ENCODE measurements at regions not wholly inside any gene's neighbourhood (a gene's known extent, or its start where the extent isn't known, plus 50 kb on each side); places are given as distances from the start of the nearest gene placed in this dataset.

DNA sequence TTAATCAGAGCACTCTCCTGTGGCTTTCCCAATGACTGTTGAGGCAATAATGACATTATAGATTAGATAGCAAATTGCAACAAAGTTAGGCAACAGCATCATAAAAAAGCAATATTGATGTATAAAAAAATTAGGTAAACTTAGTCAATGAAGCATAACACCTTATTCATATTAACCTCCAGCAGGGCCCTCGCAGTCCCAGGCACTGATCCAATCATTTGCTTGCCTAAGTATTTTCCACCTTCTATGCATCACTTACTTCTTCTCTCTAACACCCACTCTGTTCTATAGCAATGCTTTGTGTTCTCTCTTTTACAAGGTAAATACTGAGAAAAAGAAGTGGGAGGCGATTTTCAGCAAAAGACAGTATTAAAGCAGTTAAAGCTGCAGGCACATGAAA is 833.5 kb upstream of the ADGRL3 start:
- Mint-ChIP-seq H3K4me1 (ENCODE audit: unreplicated experiment) (peaks cover 5% of the 10 kb centered on the region), H3K27me3 (no peaks in the 10 kb centered on the region), H3K27ac (no peak overlapping the region), H3K9me3 (no peaks in the 10 kb centered on the region), H3K36me3 (no peaks in the 10 kb centered on the region), H3K4me3 (no peak overlapping the region)
- DNase-seq (ENCODE audit: extremely low spot score, unreplicated experiment): no peak
- TF ChIP-seq, protein P1, sequence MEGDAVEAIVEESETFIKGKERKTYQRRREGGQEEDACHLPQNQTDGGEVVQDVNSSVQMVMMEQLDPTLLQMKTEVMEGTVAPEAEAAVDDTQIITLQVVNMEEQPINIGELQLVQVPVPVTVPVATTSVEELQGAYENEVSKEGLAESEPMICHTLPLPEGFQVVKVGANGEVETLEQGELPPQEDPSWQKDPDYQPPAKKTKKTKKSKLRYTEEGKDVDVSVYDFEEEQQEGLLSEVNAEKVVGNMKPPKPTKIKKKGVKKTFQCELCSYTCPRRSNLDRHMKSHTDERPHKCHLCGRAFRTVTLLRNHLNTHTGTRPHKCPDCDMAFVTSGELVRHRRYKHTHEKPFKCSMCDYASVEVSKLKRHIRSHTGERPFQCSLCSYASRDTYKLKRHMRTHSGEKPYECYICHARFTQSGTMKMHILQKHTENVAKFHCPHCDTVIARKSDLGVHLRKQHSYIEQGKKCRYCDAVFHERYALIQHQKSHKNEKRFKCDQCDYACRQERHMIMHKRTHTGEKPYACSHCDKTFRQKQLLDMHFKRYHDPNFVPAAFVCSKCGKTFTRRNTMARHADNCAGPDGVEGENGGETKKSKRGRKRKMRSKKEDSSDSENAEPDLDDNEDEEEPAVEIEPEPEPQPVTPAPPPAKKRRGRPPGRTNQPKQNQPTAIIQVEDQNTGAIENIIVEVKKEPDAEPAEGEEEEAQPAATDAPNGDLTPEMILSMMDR (conservative IDR thresholded peaks at IDR 0.05): no peak

DNA sequence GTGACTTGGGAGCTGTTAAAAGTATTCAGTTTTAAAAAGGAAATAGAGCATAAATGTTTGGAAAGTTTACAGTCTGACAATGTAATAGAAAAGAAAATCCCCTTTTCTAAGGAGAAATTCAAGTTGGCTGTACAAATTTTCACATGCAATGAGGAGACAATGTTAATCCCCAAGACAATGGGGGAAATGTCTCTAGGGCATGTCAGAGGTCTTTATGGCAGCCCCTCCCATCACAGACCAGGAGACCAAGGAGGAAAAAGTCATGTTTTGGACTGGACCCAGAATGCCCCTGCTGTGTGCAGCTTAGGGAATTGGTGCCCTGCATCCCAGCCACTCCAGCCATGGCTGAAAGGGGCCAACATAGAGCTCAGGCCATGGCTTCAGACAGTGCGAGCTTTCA is 831.1 kb upstream of the ADGRL3 start:
- Mint-ChIP-seq H3K27ac (no peak overlapping the region), H3K4me1 (ENCODE audit: unreplicated experiment) (peaks cover 5% of the 10 kb centered on the region), H3K36me3 (no peaks in the 10 kb centered on the region), H3K4me3 (no peak overlapping the region), H3K27me3 (no peaks in the 10 kb centered on the region), H3K9me3 (no peaks in the 10 kb centered on the region)
- TF ChIP-seq, protein P1 (conservative IDR thresholded peaks at IDR 0.05): no peak
- no peak for DNase-seq (ENCODE audit: extremely low spot score, unreplicated experiment)

DNA sequence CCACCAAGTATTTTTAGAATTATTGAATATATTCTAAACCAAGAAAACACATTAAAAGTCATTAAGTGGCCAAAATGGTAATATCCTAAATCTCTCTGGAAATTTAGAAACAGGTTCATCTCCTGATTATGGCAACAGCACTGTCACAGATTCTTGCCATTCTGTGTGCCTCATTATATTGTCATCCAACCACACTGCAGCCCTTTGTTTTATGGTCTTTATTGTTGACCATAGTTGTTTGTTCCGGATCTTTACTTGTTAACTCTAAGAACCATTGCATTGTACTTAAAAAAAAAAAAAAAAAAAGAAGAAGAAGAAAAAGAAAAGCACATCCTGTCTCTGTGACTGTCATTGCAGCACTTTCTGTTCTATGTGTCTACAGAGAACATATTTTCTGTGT is 822.1 kb upstream of the ADGRL3 start:
- Mint-ChIP-seq H3K27ac (no peak overlapping the region), H3K4me1 (ENCODE audit: unreplicated experiment) (no peaks in the 10 kb centered on the region), H3K27me3 (no peaks in the 10 kb centered on the region), H3K4me3 (no peak overlapping the region), H3K36me3 (no peaks in the 10 kb centered on the region), H3K9me3 (no peaks in the 10 kb centered on the region)
- DNase-seq (ENCODE audit: extremely low spot score, unreplicated experiment): no peak
- TF ChIP-seq, protein P1 (conservative IDR thresholded peaks at IDR 0.05): no peak

DNA sequence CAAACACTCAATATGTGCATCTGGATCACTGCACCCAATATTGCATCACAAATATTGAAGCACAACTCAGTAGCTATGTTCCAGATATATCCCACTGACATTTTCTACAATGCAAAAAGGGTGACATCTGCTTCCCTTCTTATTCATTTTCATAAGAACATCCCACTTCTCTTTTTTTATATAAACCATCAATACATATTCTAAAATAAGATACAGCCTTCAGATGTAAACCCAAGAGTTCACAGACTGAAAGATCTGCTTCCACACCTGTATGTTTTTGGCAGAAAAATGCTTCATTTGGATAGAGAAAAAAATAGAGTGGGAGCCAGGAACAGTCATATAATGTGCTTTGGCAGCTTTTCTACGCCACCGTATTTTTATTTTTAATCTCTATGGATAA is 815.6 kb upstream of the ADGRL3 start:
- no peak overlapping the region for H3K4me3 Mint-ChIP-seq
- H3K27me3 Mint-ChIP-seq: no peaks in the 10 kb centered on the region
- H3K27ac Mint-ChIP-seq: no peak overlapping the region
- H3K36me3 Mint-ChIP-seq: no peaks in the 10 kb centered on the region
- TF ChIP-seq, protein P1 (conservative IDR thresholded peaks at IDR 0.05): no peak
- no peaks in the 10 kb centered on the region for H3K4me1 Mint-ChIP-seq (ENCODE audit: unreplicated experiment)
- no peaks in the 10 kb centered on the region for H3K9me3 Mint-ChIP-seq
- no peak for DNase-seq (ENCODE audit: extremely low spot score, unreplicated experiment)

DNA sequence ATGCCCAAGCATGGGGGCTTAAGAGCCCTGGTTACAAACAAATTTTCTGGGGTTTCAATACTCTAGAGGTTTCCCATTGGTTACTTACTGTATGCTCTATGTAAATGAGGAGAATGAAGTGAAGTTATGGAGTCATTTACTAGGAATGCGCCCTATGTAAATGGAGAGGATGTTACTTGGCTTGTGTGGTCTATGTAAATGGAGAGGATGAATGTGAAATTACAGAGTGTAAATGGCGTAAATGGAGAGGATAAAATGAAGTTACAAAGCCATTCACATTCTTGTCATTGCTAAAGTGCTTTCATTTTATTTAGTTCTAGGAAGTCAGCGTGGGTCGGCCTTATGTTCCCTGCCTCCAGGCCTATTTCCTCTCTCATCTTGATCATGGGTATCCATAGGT is 810.5 kb upstream of the ADGRL3 start:
- Mint-ChIP-seq H3K27me3 (no peaks in the 10 kb centered on the region), H3K36me3 (no peaks in the 10 kb centered on the region), H3K4me3 (no peak overlapping the region), H3K9me3 (no peaks in the 10 kb centered on the region), H3K27ac (no peak overlapping the region), H3K4me1 (ENCODE audit: unreplicated experiment) (no peaks in the 10 kb centered on the region)
- DNase-seq (ENCODE audit: extremely low spot score, unreplicated experiment): no peak
- TF ChIP-seq, protein P1 (conservative IDR thresholded peaks at IDR 0.05): no peak

All from type B pancreatic cell (in vitro differentiated cells).